HCT116 (cell line): ENCODE measurements at regions not wholly inside any gene's neighbourhood (a gene's known extent, or its start where the extent isn't known, plus 50 kb on each side); places are given as distances from the start of the nearest gene placed in this dataset.

Source experiments
- ATAC-seq: fragments of 200-7000 bp; cut with Tn5 transposase; 2 replicates; pipeline ENCODE4 v1.9.1; 2020; ENCODE audit warnings: mild to moderate bottlenecking, moderate library complexity
- BruUV-seq: library from RNA; stranded (reverse); fragments of 400-500 nt; replicated peaks from 2 replicates; lab custom pipeline; 2021; lab: Mats Ljungman, UMichigan
- CTCF ChIA-PET: fragments of 300-600 bp; sonication (Branson Sonifier 250); formaldehyde crosslinking; loops from one replicate; lab custom pipeline; 2021; ENCODE audit warnings: antibody characterized with exemption; lab: Charles Lee
- POLR2A ChIA-PET: fragments of 300-600, 350-600 bp; sonication (Branson Sonifier 250); formaldehyde crosslinking; loops from one replicate; lab custom pipeline; 2021; ENCODE audit warnings: antibody characterized with exemption; lab: Charles Lee
- RAD21 ChIA-PET, 2 experiments: fragments of 300-600 bp; sonication (Branson Sonifier 250); formaldehyde crosslinking; loops; one replicate each; lab custom pipeline; 2023; ENCODE audit warnings: low total read pairs in 2 of 2; ENCODE audit not compliant: uncharacterized antibody in 2 of 2, unreplicated experiment in 2 of 2, low non-redundant PET in 1 of 2; lab: Charles Lee
- DNase-seq: peaks from one replicate; pipeline ENCODE4 v3.0.0-alpha.2; 2010; ENCODE audit warnings: low read depth, low spot score
- H2AFZ ChIP-seq: fragments of 200-600 bp; shearing (Covaris generic), sonication (generic); 2 replicates; pipeline ENCODE4 v1.6.1; 2017; ENCODE audit warnings: low read depth, mixed run types, mixed read lengths, antibody characterized with exemption, low read length; ENCODE audit not compliant: poor library complexity, severe bottlenecking
- H3K27ac ChIP-seq: 2 replicates; pipeline ENCODE4 v1.5.1; 2012; ENCODE audit warnings: low read depth, low read length
- H3K27me3 ChIP-seq: fragments of 200-600 bp; sonication (generic); 2 replicates; pipeline ENCODE4 v1.6.1; 2016; ENCODE audit warnings: mixed run types, low read length, mixed read lengths; ENCODE audit not compliant: insufficient read depth
- H3K36me3 ChIP-seq, 2 experiments: fragments of 200-500 bp in 1 of 2; fragments of 200-600 bp in 1 of 2; sonication (Bioruptor generic) in 1 of 2; sonication (generic) in 1 of 2; 2 replicates each; pipeline versions ENCODE4 v1.5.1 to v1.6.1; 2014 to 2016; ENCODE audit warnings: low read length in 2 of 2, inconsistent platforms in 1 of 2, mixed read lengths in 1 of 2, mixed run types in 1 of 2; ENCODE audit not compliant: insufficient read depth in 2 of 2, control insufficient read depth in 1 of 2
- H3K4me1 ChIP-seq, 2 experiments: fragments of 200-600 bp in 1 of 2; sonication (generic) in 1 of 2; 2 replicates each; pipeline versions ENCODE4 v1.5.1 to v1.6.1; 2012 to 2017; ENCODE audit warnings: low read length in 2 of 2, inconsistent platforms in 1 of 2, mild to moderate bottlenecking in 1 of 2, mixed read lengths in 1 of 2, mixed run types in 1 of 2, moderate library complexity in 1 of 2; ENCODE audit not compliant: insufficient read depth in 2 of 2, control insufficient read depth in 1 of 2
- H3K4me2 ChIP-seq: fragments of 200-600 bp; sonication (generic); 2 replicates; pipeline ENCODE4 v1.6.1; 2017; ENCODE audit warnings: mixed run types, low read length, mixed read lengths
- H3K4me3 ChIP-seq, 2 experiments: fragments of 200-600 bp in 1 of 2; sonication (generic) in 1 of 2; replicated peaks in 1 of 2; 2 replicates each; pipeline ENCODE4 v1.5.1; 2011 to 2016; ENCODE audit warnings: low read length in 2 of 2, control low read depth in 1 of 2, low read depth in 1 of 2, mild to moderate bottlenecking in 1 of 2, mixed read lengths in 1 of 2, mixed run types in 1 of 2
- H3K79me2 ChIP-seq: fragments of 200-600 bp; sonication (generic); 2 replicates; pipeline ENCODE4 v1.6.1; 2017; ENCODE audit warnings: mild to moderate bottlenecking, mixed run types, low read length, moderate library complexity, mixed read lengths; ENCODE audit not compliant: insufficient read depth
- H3K9ac ChIP-seq: fragments of 200-600 bp; sonication (generic); 2 replicates; pipeline ENCODE4 v1.6.1; 2016; ENCODE audit warnings: low read length, mixed read lengths
- H3K9me2 ChIP-seq: fragments of 200-600 bp; sonication (generic), shearing (Covaris generic); 2 replicates; pipeline ENCODE4 v1.6.1; 2017; ENCODE audit warnings: mixed run types, mild to moderate bottlenecking, moderate library complexity; ENCODE audit not compliant: insufficient read depth
- H3K9me3 ChIP-seq, 2 experiments: fragments of 200-500 bp in 1 of 2; fragments of 200-600 bp in 1 of 2; sonication (Bioruptor generic) in 1 of 2; sonication (generic) in 1 of 2; 2 replicates each; pipeline ENCODE4 v1.6.1; 2014 to 2017; ENCODE audit warnings: low read length in 2 of 2, mixed read lengths in 2 of 2, inconsistent platforms in 1 of 2, low read depth in 1 of 2, mild to moderate bottlenecking in 1 of 2, mixed run types in 1 of 2, moderate library complexity in 1 of 2; ENCODE audit not compliant: control insufficient read depth in 1 of 2, insufficient read depth in 1 of 2
- H4K20me1 ChIP-seq: fragments of 200-600 bp; sonication (generic), shearing (Covaris generic); 2 replicates; pipeline ENCODE4 v1.6.1; 2017; ENCODE audit warnings: mixed run types, mild to moderate bottlenecking, moderate library complexity; ENCODE audit not compliant: insufficient read depth
- RAD21 ChIP-seq: IDR thresholded peaks from 2 replicates; pipeline ENCODE4 v1.6.1; 2012; ENCODE audit warnings: low read depth, mild to moderate bottlenecking
- TCF7L2 ChIP-seq: IDR thresholded peaks from 2 replicates; pipeline ENCODE4 v1.7.0; 2011; ENCODE audit warnings: borderline replicate concordance, inconsistent platforms; ENCODE audit not compliant: insufficient read depth, insufficient read length; ENCODE audit errors: extremely low read depth
- YY1 ChIP-seq: IDR thresholded peaks from 2 replicates; pipeline ENCODE4 v1.6.1; 2011; ENCODE audit warnings: low read length, low read depth, moderate library complexity, mild to moderate bottlenecking; ENCODE audit not compliant: insufficient replicate concordance; ENCODE audit errors: extremely low read depth
- intact Hi-C: fragments of 100-400 bp; cut with micrococcal nuclease; formaldehyde crosslinking; loops from 2 replicates; pipeline ENCODE4 v1.10.0; 2022
- TF ChIP-seq, protein P1 (sequence below), 3 experiments: fragments of 200-600 bp in 1 of 3; sonication (generic) in 1 of 3; IDR thresholded peaks in 2 of 3; conservative IDR thresholded peaks in 1 of 3; 2 replicates each; pipeline ENCODE4 v1.5.1; 2012 to 2017; ENCODE audit warnings: low read depth in 2 of 3, low read length in 2 of 3, antibody characterized with exemption in 1 of 3, borderline replicate concordance in 1 of 3, control low read depth in 1 of 3, mild to moderate bottlenecking in 1 of 3, mixed read lengths in 1 of 3, mixed run types in 1 of 3, moderate library complexity in 1 of 3; ENCODE audit not compliant: insufficient read depth in 1 of 3
- TF ChIP-seq, protein P2 (sequence below): IDR thresholded peaks from 2 replicates; pipeline ENCODE4 v1.6.1; 2012; ENCODE audit warnings: low read depth

GRCh38 chr14:81990312-81990761 lies 456.7 kb upstream of the SEL1L start:
- ChIA-PET POLR2A (no interaction called here), RAD21 (no interaction called here), CTCF (no interaction called here)
- DNase-seq: peak; percentile 18
- Histone ChIP-seq H3K27ac (no peak overlapping the region), H3K27me3 (no peaks in the 10 kb centered on the region), H2AFZ (no peak overlapping the region), H3K9me3 (peaks cover 0 to 12% of the 10 kb centered on the region in 2 experiments; a peak in 1 of 4 replicates), H3K4me1 (no peaks in the 10 kb centered on the region), H3K9ac (no peak overlapping the region), H3K4me3 (no peak overlapping the region), H4K20me1 (no peaks in the 10 kb centered on the region), H3K79me2 (no peaks in the 10 kb centered on the region), H3K4me2 (no peak overlapping the region), H3K9me2 (no peaks in the 10 kb centered on the region), H3K36me3 (no peaks in the 10 kb centered on the region)
- no TSS peak for BruUV-seq
- ATAC-seq: no peak
- TF ChIP-seq, protein P1, sequence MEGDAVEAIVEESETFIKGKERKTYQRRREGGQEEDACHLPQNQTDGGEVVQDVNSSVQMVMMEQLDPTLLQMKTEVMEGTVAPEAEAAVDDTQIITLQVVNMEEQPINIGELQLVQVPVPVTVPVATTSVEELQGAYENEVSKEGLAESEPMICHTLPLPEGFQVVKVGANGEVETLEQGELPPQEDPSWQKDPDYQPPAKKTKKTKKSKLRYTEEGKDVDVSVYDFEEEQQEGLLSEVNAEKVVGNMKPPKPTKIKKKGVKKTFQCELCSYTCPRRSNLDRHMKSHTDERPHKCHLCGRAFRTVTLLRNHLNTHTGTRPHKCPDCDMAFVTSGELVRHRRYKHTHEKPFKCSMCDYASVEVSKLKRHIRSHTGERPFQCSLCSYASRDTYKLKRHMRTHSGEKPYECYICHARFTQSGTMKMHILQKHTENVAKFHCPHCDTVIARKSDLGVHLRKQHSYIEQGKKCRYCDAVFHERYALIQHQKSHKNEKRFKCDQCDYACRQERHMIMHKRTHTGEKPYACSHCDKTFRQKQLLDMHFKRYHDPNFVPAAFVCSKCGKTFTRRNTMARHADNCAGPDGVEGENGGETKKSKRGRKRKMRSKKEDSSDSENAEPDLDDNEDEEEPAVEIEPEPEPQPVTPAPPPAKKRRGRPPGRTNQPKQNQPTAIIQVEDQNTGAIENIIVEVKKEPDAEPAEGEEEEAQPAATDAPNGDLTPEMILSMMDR (IDR thresholded peaks at IDR 0.05 in 2 of 3, conservative IDR thresholded peaks at IDR 0.05 in 1 of 3; ENCODE audit: borderline replicate concordance in 1 of 3, insufficient read depth in 1 of 3, low read depth in 2 of 3, low read length in 2 of 3): peak; percentile 13 to 73 (median 67); a peak in 4 of 6 replicates
- TF ChIP-seq TCF7L2: no peak
- TF ChIP-seq, protein P2, sequence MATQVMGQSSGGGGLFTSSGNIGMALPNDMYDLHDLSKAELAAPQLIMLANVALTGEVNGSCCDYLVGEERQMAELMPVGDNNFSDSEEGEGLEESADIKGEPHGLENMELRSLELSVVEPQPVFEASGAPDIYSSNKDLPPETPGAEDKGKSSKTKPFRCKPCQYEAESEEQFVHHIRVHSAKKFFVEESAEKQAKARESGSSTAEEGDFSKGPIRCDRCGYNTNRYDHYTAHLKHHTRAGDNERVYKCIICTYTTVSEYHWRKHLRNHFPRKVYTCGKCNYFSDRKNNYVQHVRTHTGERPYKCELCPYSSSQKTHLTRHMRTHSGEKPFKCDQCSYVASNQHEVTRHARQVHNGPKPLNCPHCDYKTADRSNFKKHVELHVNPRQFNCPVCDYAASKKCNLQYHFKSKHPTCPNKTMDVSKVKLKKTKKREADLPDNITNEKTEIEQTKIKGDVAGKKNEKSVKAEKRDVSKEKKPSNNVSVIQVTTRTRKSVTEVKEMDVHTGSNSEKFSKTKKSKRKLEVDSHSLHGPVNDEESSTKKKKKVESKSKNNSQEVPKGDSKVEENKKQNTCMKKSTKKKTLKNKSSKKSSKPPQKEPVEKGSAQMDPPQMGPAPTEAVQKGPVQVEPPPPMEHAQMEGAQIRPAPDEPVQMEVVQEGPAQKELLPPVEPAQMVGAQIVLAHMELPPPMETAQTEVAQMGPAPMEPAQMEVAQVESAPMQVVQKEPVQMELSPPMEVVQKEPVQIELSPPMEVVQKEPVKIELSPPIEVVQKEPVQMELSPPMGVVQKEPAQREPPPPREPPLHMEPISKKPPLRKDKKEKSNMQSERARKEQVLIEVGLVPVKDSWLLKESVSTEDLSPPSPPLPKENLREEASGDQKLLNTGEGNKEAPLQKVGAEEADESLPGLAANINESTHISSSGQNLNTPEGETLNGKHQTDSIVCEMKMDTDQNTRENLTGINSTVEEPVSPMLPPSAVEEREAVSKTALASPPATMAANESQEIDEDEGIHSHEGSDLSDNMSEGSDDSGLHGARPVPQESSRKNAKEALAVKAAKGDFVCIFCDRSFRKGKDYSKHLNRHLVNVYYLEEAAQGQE: no peak
- no peak for TF ChIP-seq YY1
- peak; percentile 56 for TF ChIP-seq RAD21
- intact Hi-C loops: loop anchor here (5.0 kb wide), 1 partner anchor 363 kb away; no protein-coding TSS in a partner anchor
